Memory B cell (primary cell): ENCODE measurements at regions not wholly inside any gene's neighbourhood (a gene's known extent, or its start where the extent isn't known, plus 50 kb on each side); places are given as distances from the start of the nearest gene placed in this dataset.

Experiments
- ATAC-seq: fragments of 150-1000 bp; cut with Tn5 transposase; 2 replicates; pipeline ENCODE4 v1.10.0; 2021; ENCODE audit warnings: low read depth, mild to moderate bottlenecking, moderate library complexity
- DNase-seq, 2 donors: peaks; one replicate each; pipeline ENCODE4 v3.0.0; 2022; ENCODE audit warnings: low spot score in 2 of 2
- H3K27ac Mint-ChIP-seq: one replicate; pipeline ENCODE4 v1.8.0; 2022; ENCODE audit warnings: mild to moderate bottlenecking, moderate library complexity, mixed read lengths
- H3K27me3 Mint-ChIP-seq: one replicate; pipeline ENCODE4 v1.8.0; 2022; ENCODE audit warnings: mixed read lengths
- H3K36me3 Mint-ChIP-seq: one replicate; pipeline ENCODE4 v1.8.0; 2022; ENCODE audit warnings: mild to moderate bottlenecking, mixed read lengths
- H3K4me1 Mint-ChIP-seq: one replicate; pipeline ENCODE4 v1.8.0; 2022; ENCODE audit warnings: mixed read lengths
- H3K4me3 Mint-ChIP-seq: one replicate; pipeline ENCODE4 v1.8.0; 2022; ENCODE audit warnings: mild to moderate bottlenecking, moderate library complexity, mixed read lengths
- H3K9me3 Mint-ChIP-seq: one replicate; pipeline ENCODE4 v1.8.0; 2022; ENCODE audit warnings: mixed read lengths

GRCh38 chrX:45766981-45767501, 566.4 kb upstream of the DIPK2B start:
- Mint-ChIP-seq H3K4me1 (peaks cover 30% of the 10 kb centered on the region), H3K27me3 (no peaks in the 10 kb centered on the region), H3K36me3 (peaks cover under 1% of the 10 kb centered on the region), H3K27ac (peak overlapping the region; percentile 92), H3K4me3 (peak overlapping the region; percentile 84), H3K9me3 (no peaks in the 10 kb centered on the region)
- DNase-seq: no peak
- peak; percentile 19 for ATAC-seq

DNA sequence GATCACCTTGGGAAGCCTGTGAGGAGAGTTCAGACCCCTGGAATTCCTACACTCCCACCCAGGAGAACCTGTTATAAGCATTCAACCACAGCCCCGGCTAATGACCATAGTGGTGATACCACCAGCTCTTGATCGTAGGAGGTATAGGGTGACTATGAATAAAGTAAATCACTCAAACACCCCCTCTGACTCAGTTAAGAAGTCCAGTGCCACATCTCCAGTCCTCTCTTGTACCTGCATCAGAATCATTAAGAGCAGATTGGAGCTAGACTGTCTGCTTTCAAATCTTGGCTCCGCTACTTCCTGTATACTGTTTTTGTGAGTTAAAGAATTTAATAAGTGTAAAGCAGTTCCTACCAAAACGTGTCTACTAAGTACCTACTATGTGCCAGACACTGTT, 565.1 kb upstream of the DIPK2B start:
- Mint-ChIP-seq H3K9me3 (no peaks in the 10 kb centered on the region), H3K27ac (peak overlapping the region; percentile 92), H3K36me3 (peaks cover 4% of the 10 kb centered on the region), H3K4me1 (peaks cover 29% of the 10 kb centered on the region), H3K27me3 (no peaks in the 10 kb centered on the region), H3K4me3 (peak overlapping the region; percentile 53)
- ATAC-seq (no peak), DNase-seq (no peak)

DNA sequence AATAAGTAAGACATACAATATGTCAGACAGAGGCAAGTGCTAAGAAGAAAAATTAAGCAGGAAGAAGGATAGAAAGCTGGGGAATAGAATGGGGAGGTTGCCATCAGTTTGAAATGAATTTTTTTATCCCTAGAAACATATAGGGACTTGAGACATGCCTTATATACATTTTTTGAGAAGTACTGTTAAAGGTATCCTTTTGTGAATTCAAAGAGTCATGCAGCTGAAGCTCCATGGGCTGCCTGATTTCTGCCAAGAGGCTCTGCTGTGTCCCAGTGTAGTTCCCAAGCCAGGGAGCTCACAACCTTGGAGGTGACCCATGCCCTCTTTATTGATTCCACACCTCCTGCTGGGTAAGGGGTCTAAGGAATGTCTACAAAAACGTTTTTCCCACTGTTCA, 564.6 kb upstream of the DIPK2B start:
- no peaks in the 10 kb centered on the region for H3K9me3 Mint-ChIP-seq
- no peak overlapping the region for H3K4me3 Mint-ChIP-seq
- DNase-seq: no peak

DNA sequence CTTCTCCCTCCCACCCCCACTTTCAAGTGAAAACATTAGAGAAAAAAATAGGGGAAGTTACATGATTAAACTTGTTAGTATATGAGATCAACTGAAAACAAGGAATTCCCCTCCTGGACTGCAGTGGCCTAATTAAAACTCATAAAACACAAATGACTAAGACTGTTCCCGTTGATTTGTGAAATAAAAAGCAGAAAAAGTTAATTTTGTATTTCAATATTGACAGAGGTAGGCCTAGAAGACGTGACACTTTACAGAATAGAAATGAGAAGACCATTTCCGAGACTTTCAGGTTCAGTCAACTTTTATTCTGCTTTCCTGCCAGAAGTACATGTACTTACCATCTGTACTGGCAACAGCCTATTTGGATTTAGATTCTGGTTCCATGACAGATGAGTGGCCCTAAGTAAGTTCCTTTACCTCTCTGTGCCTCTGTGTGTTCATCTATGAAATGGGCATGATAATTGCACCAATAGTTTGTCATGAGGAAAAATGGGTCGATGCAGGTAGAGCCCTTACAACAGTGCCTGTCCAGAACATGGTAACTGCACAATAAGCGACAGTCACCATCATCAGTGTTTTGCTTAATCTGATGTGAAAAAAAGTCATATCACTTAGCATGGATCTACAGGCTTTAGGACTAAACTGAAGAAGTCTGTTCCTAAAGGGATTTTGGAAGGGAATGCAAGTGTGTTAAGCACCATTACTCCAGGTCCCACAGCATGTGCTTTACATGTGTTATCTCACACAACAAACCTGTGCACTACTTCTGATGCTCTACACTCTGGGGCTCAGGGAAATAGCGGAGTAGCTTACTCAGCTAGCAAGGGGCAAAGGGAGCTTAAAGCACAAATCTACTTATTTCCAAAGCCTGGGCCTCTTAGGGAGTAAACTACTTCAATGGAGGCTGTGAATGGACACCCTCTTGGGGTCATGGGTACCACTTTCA, 562.3 kb upstream of the DIPK2B start:
- Mint-ChIP-seq H3K36me3 (peaks cover 4% of the 10 kb centered on the region), H3K4me3 (peak overlapping the region; percentile 54), H3K27me3 (no peaks in the 10 kb centered on the region), H3K4me1 (peaks cover 42% of the 10 kb centered on the region), H3K27ac (peak overlapping the region; percentile 92), H3K9me3 (no peaks in the 10 kb centered on the region)
- peak in 1 of 2 donors; percentile 7 for DNase-seq
- ATAC-seq: peak; percentile 73

More for the DNA sequence above, 564.6 kb upstream of the DIPK2B start:
- Mint-ChIP-seq H3K4me1 (peaks cover 32% of the 10 kb centered on the region), H3K27ac (peak overlapping the region; percentile 92), H3K36me3 (peaks cover 4% of the 10 kb centered on the region), H3K27me3 (no peaks in the 10 kb centered on the region)
- ATAC-seq: no peak

DNA sequence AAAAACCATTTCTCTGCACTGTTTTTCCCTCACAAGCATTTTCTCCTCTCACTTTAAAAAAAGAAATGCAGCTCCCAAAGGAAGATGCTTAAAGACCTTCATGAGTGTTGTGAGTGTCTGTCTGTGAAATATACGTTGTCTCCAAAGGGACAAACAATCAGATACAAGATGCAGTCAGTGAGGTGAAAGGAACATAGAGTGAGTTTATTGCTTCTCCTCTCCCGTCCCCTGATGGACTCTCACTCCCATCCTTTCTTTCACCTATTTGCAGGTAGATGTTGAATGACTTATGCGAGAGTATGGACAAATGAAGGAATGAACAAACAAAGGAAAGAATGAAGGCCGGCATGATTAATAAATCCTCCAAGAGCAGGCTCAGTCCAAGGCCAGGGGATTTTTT, 561.2 kb upstream of the DIPK2B start:
- H3K27me3 Mint-ChIP-seq: no peaks in the 10 kb centered on the region
- peak overlapping the region; percentile 92 for H3K27ac Mint-ChIP-seq
- ATAC-seq (no peak), DNase-seq (no peak)
- peaks cover 44% of the 10 kb centered on the region for H3K4me1 Mint-ChIP-seq
- H3K36me3 Mint-ChIP-seq: peaks cover 4% of the 10 kb centered on the region
- no peaks in the 10 kb centered on the region for H3K9me3 Mint-ChIP-seq
- peak overlapping the region; percentile 69 for H3K4me3 Mint-ChIP-seq

- Mint-ChIP-seq H3K27ac (peak overlapping the region; percentile 87), H3K4me1 (peaks cover 41% of the 10 kb centered on the region), H3K36me3 (peaks cover 4% of the 10 kb centered on the region), H3K27me3 (no peaks in the 10 kb centered on the region), H3K9me3 (no peaks in the 10 kb centered on the region), H3K4me3 (peak overlapping the region; percentile 65)
- ATAC-seq: no peak
- DNase-seq: no peak
These were observed 559.6 kb upstream of the DIPK2B start for GRCh38 chrX:45760187-45760742.

- Mint-ChIP-seq H3K36me3 (peaks cover 4% of the 10 kb centered on the region), H3K4me1 (peaks cover 38% of the 10 kb centered on the region), H3K27me3 (no peaks in the 10 kb centered on the region), H3K4me3 (peak overlapping the region; percentile 76), H3K27ac (peak overlapping the region; percentile 76), H3K9me3 (no peaks in the 10 kb centered on the region)
- peak; percentile 54 for ATAC-seq
- no peak for DNase-seq
These were observed 558.2 kb upstream of the DIPK2B start for GRCh38 chrX:45758738-45759397.

DNA sequence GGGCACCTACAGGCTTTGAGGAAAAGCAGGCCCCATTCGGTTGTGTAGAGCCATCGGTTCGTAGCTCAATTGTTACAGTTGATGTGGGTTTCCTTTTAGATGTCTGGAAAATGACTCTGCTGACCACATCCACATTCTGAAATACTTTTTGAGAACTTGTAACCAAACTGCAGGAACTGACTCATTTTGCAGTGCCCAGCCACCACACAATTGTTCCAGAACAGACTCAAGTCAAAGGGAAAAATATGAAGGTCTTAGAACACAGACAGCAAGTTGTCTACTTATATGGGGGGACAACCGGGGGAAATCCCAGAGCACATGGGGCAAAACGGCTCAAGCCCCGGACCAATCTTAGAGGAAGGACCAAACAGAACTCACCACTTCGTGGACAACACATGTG, 557.6 kb upstream of the DIPK2B start:
- H3K36me3 Mint-ChIP-seq: peaks cover 4% of the 10 kb centered on the region
- no peaks in the 10 kb centered on the region for H3K27me3 Mint-ChIP-seq
- peaks cover 38% of the 10 kb centered on the region for H3K4me1 Mint-ChIP-seq
- peak overlapping the region; percentile 76 for H3K4me3 Mint-ChIP-seq
- H3K9me3 Mint-ChIP-seq: no peaks in the 10 kb centered on the region
- DNase-seq (no peak), ATAC-seq (no peak)
- H3K27ac Mint-ChIP-seq: peak overlapping the region; percentile 76

DNA sequence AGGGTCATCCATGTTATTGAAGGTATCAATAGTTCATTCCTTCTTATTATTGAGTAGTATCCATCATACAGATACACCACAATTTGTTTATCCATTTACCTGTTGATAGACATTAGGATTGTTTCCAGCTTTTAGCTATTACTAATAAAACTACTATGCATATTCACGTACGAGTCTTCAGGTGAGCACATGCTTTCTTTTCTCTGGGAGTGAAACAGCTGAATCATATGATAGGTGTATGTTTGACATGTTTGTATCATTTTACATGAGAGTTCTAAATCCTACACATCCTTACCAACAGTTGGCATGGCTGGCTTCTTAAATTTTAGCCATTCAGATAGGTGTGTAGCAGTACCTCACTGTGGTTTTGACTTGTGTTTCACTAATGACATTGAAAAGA, 556.6 kb upstream of the DIPK2B start:
- no peak overlapping the region for H3K4me3 Mint-ChIP-seq

DNA sequence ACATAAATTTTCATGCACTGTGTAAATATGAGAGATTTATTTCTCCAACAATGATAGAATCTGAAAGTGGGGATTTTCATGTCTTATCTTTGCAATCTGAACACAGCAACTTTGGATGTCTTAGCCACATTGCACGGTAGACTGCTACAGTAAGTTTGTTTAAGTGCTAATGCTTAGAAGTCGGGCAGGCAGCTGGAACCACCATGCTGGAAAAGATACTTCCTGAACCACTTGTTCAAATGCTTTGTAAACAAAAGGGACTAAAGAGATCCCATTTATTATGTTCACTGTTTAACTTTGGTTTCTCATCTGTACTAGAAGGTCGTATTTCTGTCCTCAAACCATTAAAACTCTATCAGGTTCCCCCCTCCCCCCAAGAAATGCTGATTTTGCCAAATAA, 555.9 kb upstream of the DIPK2B start:
- no peaks in the 10 kb centered on the region for H3K9me3 Mint-ChIP-seq
- ATAC-seq (no peak), DNase-seq (no peak)
- H3K4me1 Mint-ChIP-seq: peaks cover 31% of the 10 kb centered on the region
- H3K27me3 Mint-ChIP-seq: no peaks in the 10 kb centered on the region
- no peak overlapping the region for H3K4me3 Mint-ChIP-seq
- H3K36me3 Mint-ChIP-seq: peaks cover 2% of the 10 kb centered on the region
- H3K27ac Mint-ChIP-seq: no peak overlapping the region

More for the DNA sequence above, 556.6 kb upstream of the DIPK2B start:
- ATAC-seq (no peak), DNase-seq (no peak)
- Mint-ChIP-seq H3K27me3 (no peaks in the 10 kb centered on the region), H3K36me3 (peaks cover 4% of the 10 kb centered on the region), H3K27ac (peak overlapping the region; percentile 55), H3K9me3 (no peaks in the 10 kb centered on the region), H3K4me1 (peaks cover 36% of the 10 kb centered on the region)

GRCh38 chrX:45755703-45756102, 555.0 kb upstream of the DIPK2B start:
- DNase-seq: no peak
- Mint-ChIP-seq H3K27me3 (no peaks in the 10 kb centered on the region), H3K36me3 (no peaks in the 10 kb centered on the region), H3K4me1 (peaks cover 29% of the 10 kb centered on the region), H3K27ac (no peak overlapping the region), H3K9me3 (no peaks in the 10 kb centered on the region), H3K4me3 (no peak overlapping the region)
- ATAC-seq: no peak

DNA sequence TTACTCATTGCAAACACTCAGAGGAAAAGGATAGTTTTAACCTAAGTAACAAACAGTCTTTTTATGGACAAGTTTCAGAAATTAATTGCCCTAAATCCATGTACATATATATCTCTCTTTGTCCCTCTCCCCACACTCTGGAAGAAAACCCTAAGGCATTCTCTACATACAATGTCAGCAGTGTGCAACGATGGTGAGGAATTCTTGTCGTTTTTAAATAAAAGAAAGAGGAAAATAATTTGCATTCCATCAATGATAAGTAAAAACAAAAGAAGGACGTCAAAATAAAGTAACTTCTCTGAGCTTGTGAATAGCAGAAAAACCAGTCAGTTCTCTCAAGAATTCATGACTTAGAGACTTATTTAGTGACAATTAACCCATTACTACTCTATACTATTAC, 550.5 kb upstream of the DIPK2B start:
- no peaks in the 10 kb centered on the region for H3K9me3 Mint-ChIP-seq
- H3K27ac Mint-ChIP-seq: no peak overlapping the region
- no peaks in the 10 kb centered on the region for H3K27me3 Mint-ChIP-seq
- H3K4me3 Mint-ChIP-seq: no peak overlapping the region
- peaks cover 6% of the 10 kb centered on the region for H3K36me3 Mint-ChIP-seq
- ATAC-seq (no peak), DNase-seq (no peak)
- H3K4me1 Mint-ChIP-seq: peaks cover 9% of the 10 kb centered on the region

GRCh38 chrX:45750639-45751038, 550.0 kb upstream of the DIPK2B start:
- H3K27ac Mint-ChIP-seq: no peak overlapping the region
- H3K4me3 Mint-ChIP-seq: no peak overlapping the region
- no peaks in the 10 kb centered on the region for H3K9me3 Mint-ChIP-seq
- peaks cover 10% of the 10 kb centered on the region for H3K36me3 Mint-ChIP-seq
- no peaks in the 10 kb centered on the region for H3K27me3 Mint-ChIP-seq
- ATAC-seq: no peak
- H3K4me1 Mint-ChIP-seq: peaks cover 5% of the 10 kb centered on the region
- no peak for DNase-seq

- Mint-ChIP-seq H3K4me1 (peaks cover 4% of the 10 kb centered on the region), H3K36me3 (peaks cover 12% of the 10 kb centered on the region), H3K4me3 (no peak overlapping the region), H3K27ac (peak overlapping the region; percentile 58), H3K9me3 (no peaks in the 10 kb centered on the region), H3K27me3 (no peaks in the 10 kb centered on the region)
- DNase-seq (no peak), ATAC-seq (no peak)
These were observed 548.7 kb upstream of the DIPK2B start for GRCh38 chrX:45749375-45749774.
